B cell (primary cell): ENCODE measurements at regions not wholly inside any gene's neighbourhood (a gene's known extent, or its start where the extent isn't known, plus 50 kb on each side); places are given as distances from the start of the nearest gene placed in this dataset.

Source experiments
- ATAC-seq: fragments of 200-7000 bp; cut with Tn5 transposase; one replicate; pipeline ENCODE4 v1.10.0; 2021; ENCODE audit warnings: low read depth, mild to moderate bottlenecking, moderate number of reproducible peaks, moderate library complexity
- CTCF ChIA-PET: fragments of 350-600 bp; sonication (Branson Sonifier 250); formaldehyde crosslinking; loops from one replicate; lab custom pipeline; 2021; ENCODE audit warnings: antibody characterized with exemption, inconsistent platforms; lab: Charles Lee
- POLR2A ChIA-PET: fragments of 350-600 bp; sonication (Branson Sonifier 250); formaldehyde crosslinking; loops from one replicate; lab custom pipeline; 2021; ENCODE audit warnings: antibody characterized with exemption; lab: Charles Lee
- DNase-seq: peaks from one replicate; pipeline ENCODE4 v3.0.0; 2013
- H2AFZ ChIP-seq: 2 replicates; pipeline ENCODE4 v1.6.1; 2012; ENCODE audit warnings: mild to moderate bottlenecking, low read depth, low read length; ENCODE audit not compliant: insufficient read depth, poor library complexity, severe bottlenecking
- H3K27ac ChIP-seq, 2 donors: 1 replicate in 1 of 2; 2 replicates in 1 of 2; pipeline ENCODE4 v1.5.1; 2012 to 2013; ENCODE audit warnings: low read length in 2 of 2, mild to moderate bottlenecking in 2 of 2, moderate library complexity in 1 of 2
- H3K27me3 ChIP-seq, 4 experiments: fragments of 200-600 bp in 1 of 4; sonication (generic) in 1 of 4; replicated peaks in 1 of 4; 1 replicate in 2 of 4; 2 replicates in 2 of 4; pipeline versions ENCODE4 v1.6.1 to v1.7.0; 2013 to 2016; ENCODE audit warnings: low read length in 3 of 4, mild to moderate bottlenecking in 2 of 4, mixed read lengths in 1 of 4, moderate library complexity in 1 of 4; ENCODE audit not compliant: insufficient read depth in 4 of 4, control insufficient read depth in 3 of 4; ENCODE audit errors: control extremely low read depth in 1 of 4
- H3K36me3 ChIP-seq, 2 experiments: replicated peaks in 1 of 2; 1 replicate in 1 of 2; 2 replicates in 1 of 2; pipeline versions ENCODE4 v1.6.1 to v1.7.1; 2013; ENCODE audit warnings: low read length in 1 of 2; ENCODE audit not compliant: insufficient read depth in 2 of 2, control insufficient read depth in 1 of 2; ENCODE audit errors: control extremely low read depth in 1 of 2, extremely low read depth in 1 of 2
- H3K4me1 ChIP-seq, 2 donors: fragments of 200-600 bp in 1 of 2; sonication (generic) in 1 of 2; 1 replicate in 1 of 2; 2 replicates in 1 of 2; pipeline versions ENCODE4 v1.5.1 to v1.6.1; 2013 to 2017; ENCODE audit warnings: low read length in 2 of 2; ENCODE audit not compliant: control insufficient read depth in 2 of 2, insufficient read depth in 2 of 2
- H3K4me2 ChIP-seq: replicated peaks from 2 replicates; pipeline ENCODE3; 2012; ENCODE audit warnings: mild to moderate bottlenecking, low read depth, low read length; ENCODE audit not compliant: poor library complexity, severe bottlenecking
- H3K4me3 ChIP-seq, 5 experiments: fragments of 200-600 bp in 1 of 5; sonication (generic) in 1 of 5; 1 replicate in 3 of 5; 2 replicates in 2 of 5; pipeline versions ENCODE4 v1.5.1 to v1.7.0; 2011 to 2016; ENCODE audit warnings: low read length in 4 of 5, mild to moderate bottlenecking in 4 of 5, low read depth in 2 of 5, control low read depth in 1 of 5, moderate library complexity in 1 of 5; ENCODE audit not compliant: insufficient read depth in 1 of 5; ENCODE audit errors: control extremely low read depth in 1 of 5, extremely low read depth in 1 of 5
- H3K79me2 ChIP-seq: fragments of 200-600 bp; sonication (generic); one replicate; pipeline ENCODE4 v1.6.0; 2016; ENCODE audit warnings: low read length; ENCODE audit not compliant: control insufficient read depth, insufficient read depth
- H3K9ac ChIP-seq: fragments of 200-600 bp; sonication (generic); 2 replicates; pipeline ENCODE4 v1.6.1; 2017; ENCODE audit warnings: mild to moderate bottlenecking, low read length, moderate library complexity
- H3K9me3 ChIP-seq, 3 donors: one replicate each; pipeline versions ENCODE4 v1.6.1 to v1.7.1; 2013; ENCODE audit warnings: low read length in 2 of 3; ENCODE audit not compliant: control insufficient read depth in 2 of 3, insufficient read depth in 1 of 3; ENCODE audit errors: control extremely low read depth in 1 of 3
- H4K20me1 ChIP-seq: 2 replicates; pipeline ENCODE4 v1.6.0; 2012; ENCODE audit warnings: mild to moderate bottlenecking, low read length; ENCODE audit not compliant: insufficient read depth, control insufficient read depth, poor library complexity, severe bottlenecking
- H3K27ac Mint-ChIP-seq: one replicate; pipeline ENCODE4 v1.8.0; 2021; ENCODE audit warnings: mixed read lengths
- H3K27me3 Mint-ChIP-seq: one replicate; pipeline ENCODE4 v1.8.0; 2021; ENCODE audit warnings: mixed read lengths
- H3K4me1 Mint-ChIP-seq: one replicate; pipeline ENCODE4 v1.8.0; 2021; ENCODE audit warnings: mixed read lengths
- H3K4me3 Mint-ChIP-seq: one replicate; pipeline ENCODE4 v1.8.0; 2021; ENCODE audit warnings: mixed read lengths
- H3K9me3 Mint-ChIP-seq: one replicate; pipeline ENCODE4 v1.8.0; 2022; ENCODE audit warnings: mixed read lengths; ENCODE audit not compliant: insufficient read depth
- EZH2 ChIP-seq: IDR thresholded peaks from 2 replicates; pipeline ENCODE4 v1.6.1; 2012; ENCODE audit warnings: borderline replicate concordance, low read depth, mild to moderate bottlenecking, moderate library complexity, low read length; ENCODE audit not compliant: insufficient read depth, poor library complexity, severe bottlenecking
- WGBS: methylation state at CpG from one replicate; pipeline ENCODE4 v1.1.5; 2013; ENCODE audit warnings: missing lambda C conversion rate; ENCODE audit not compliant: insufficient coverage; 5-methylcytosine and 5-hydroxymethylcytosine counted together
- intact Hi-C: fragments of 100-400 bp; cut with micrococcal nuclease; formaldehyde crosslinking; loops from one replicate; pipeline ENCODE4 v1.10.0; 2022
- TF ChIP-seq, protein P1 (sequence below): fragments of 200-600 bp; IDR thresholded peaks from one replicate; pipeline ENCODE4 v1.8.0; 2022; ENCODE audit warnings: antibody characterized with exemption, mild to moderate bottlenecking

- Histone ChIP-seq H3K79me2 (no peaks in the 10 kb centered on the region), H3K36me3 (no peaks in the 10 kb centered on the region), H4K20me1 (no peaks in the 10 kb centered on the region), H3K27me3 (no peaks in the 10 kb centered on the region), H2AFZ (no peak overlapping the region), H3K4me1 (no peaks in the 10 kb centered on the region), H3K4me3 (no peak overlapping the region), H3K9me3 (no peaks in the 10 kb centered on the region), H3K9ac (no peak overlapping the region), H3K4me2 (no peak overlapping the region), H3K27ac (no peak overlapping the region)
- Mint-ChIP-seq H3K27ac (no peak overlapping the region), H3K4me3 (no peak overlapping the region), H3K4me1 (no peaks in the 10 kb centered on the region), H3K9me3 (no peaks in the 10 kb centered on the region), H3K27me3 (peaks cover 2% of the 10 kb centered on the region)
- TF ChIP-seq, protein P1, sequence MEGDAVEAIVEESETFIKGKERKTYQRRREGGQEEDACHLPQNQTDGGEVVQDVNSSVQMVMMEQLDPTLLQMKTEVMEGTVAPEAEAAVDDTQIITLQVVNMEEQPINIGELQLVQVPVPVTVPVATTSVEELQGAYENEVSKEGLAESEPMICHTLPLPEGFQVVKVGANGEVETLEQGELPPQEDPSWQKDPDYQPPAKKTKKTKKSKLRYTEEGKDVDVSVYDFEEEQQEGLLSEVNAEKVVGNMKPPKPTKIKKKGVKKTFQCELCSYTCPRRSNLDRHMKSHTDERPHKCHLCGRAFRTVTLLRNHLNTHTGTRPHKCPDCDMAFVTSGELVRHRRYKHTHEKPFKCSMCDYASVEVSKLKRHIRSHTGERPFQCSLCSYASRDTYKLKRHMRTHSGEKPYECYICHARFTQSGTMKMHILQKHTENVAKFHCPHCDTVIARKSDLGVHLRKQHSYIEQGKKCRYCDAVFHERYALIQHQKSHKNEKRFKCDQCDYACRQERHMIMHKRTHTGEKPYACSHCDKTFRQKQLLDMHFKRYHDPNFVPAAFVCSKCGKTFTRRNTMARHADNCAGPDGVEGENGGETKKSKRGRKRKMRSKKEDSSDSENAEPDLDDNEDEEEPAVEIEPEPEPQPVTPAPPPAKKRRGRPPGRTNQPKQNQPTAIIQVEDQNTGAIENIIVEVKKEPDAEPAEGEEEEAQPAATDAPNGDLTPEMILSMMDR: no peak
- no peak for TF ChIP-seq EZH2
- CTCF ChIA-PET: no interaction called here
- ATAC-seq (no peak), DNase-seq (no peak)
- POLR2A ChIA-PET: no interaction called here
- intact Hi-C loops: no loop called here
- 81% methylated on average over 4 of the region's 4 CpGs for WGBS
Measured at GRCh38 chr6:112651239-112651638, 304.1 kb downstream of the RFPL4B start.

GRCh38 chr6:112659912-112660311, 312.8 kb downstream of the RFPL4B start:
- H3K4me2 ChIP-seq: no peak overlapping the region
- no peaks in the 10 kb centered on the region for H3K27me3 Mint-ChIP-seq
- H2AFZ ChIP-seq: no peak overlapping the region
- H3K4me3 Mint-ChIP-seq: no peak overlapping the region
- no peaks in the 10 kb centered on the region for H4K20me1 ChIP-seq
- H3K27ac Mint-ChIP-seq: no peak overlapping the region
- ATAC-seq: no peak
- no peaks in the 10 kb centered on the region for H3K4me1 ChIP-seq
- H3K79me2 ChIP-seq: no peaks in the 10 kb centered on the region
- H3K4me1 Mint-ChIP-seq: no peaks in the 10 kb centered on the region
- H3K27ac ChIP-seq: no peak overlapping the region
- H3K9me3 Mint-ChIP-seq: no peaks in the 10 kb centered on the region
- TF ChIP-seq EZH2: no peak
- TF ChIP-seq, protein P1: no peak
- H3K9me3 ChIP-seq: no peaks in the 10 kb centered on the region
- H3K27me3 ChIP-seq: no peaks in the 10 kb centered on the region
- CTCF ChIA-PET: no interaction called here
- H3K36me3 ChIP-seq: no peaks in the 10 kb centered on the region
- POLR2A ChIA-PET: no interaction called here
- H3K4me3 ChIP-seq: no peak overlapping the region
- no peak overlapping the region for H3K9ac ChIP-seq
- intact Hi-C loops: no loop called here
- DNase-seq: no peak
